ENCODE measurements at regions not wholly inside any gene's neighbourhood (a gene's known extent, or its start where the extent isn't known, plus 50 kb on each side); places are given as distances from the start of the nearest gene placed in this dataset.

- TF ChIP-seq ZNF598 (CRISPR knock-in tag; IDR thresholded peaks at IDR 0.05; ENCODE audit: borderline replicate concordance) (peak; percentile 83; the same call in 1 of the 2 replicates), ZNF629 (CRISPR knock-in tag; conservative IDR thresholded peaks at IDR 0.05) (peak; percentile 97), TRAFD1 (CRISPR knock-in tag; IDR thresholded peaks at IDR 0.05; ENCODE audit: borderline replicate concordance) (peak; percentile 82; the same call in 1 of the 2 replicates), ZBTB33 (CRISPR knock-in tag; IDR thresholded peaks at IDR 0.05) (0 out of 2 replicates have a peak, but pooled peaks have one; percentile 29), MAFK (conservative IDR thresholded peaks at IDR 0.05 in 1 of 2, IDR thresholded peaks at IDR 0.05 in 1 of 2; ENCODE audit: low read length in 2 of 2) (0 out of 4 replicates have a peak, but pooled peaks of 1 of the 2 experiments have one; percentile 1), BCL6 (CRISPR knock-in tag; IDR thresholded peaks at IDR 0.05) (no peak), ZMYM4 (CRISPR knock-in tag; IDR thresholded peaks at IDR 0.05) (peak; percentile 33; the same call in 1 of the 2 replicates), SMYD3 (CRISPR knock-in tag; IDR thresholded peaks at IDR 0.05) (no peak), ZNF224 (CRISPR knock-in tag; IDR thresholded peaks at IDR 0.05) (no peak), SMAD3 (CRISPR knock-in tag; IDR thresholded peaks at IDR 0.05) (0 out of 2 replicates have a peak, but pooled peaks have one; percentile 31), ZFP82 (CRISPR knock-in tag; IDR thresholded peaks at IDR 0.05; ENCODE audit: borderline replicate concordance) (no peak), ZBTB10 (CRISPR knock-in tag; IDR thresholded peaks at IDR 0.05; ENCODE audit: borderline replicate concordance) (no peak), ZNF513 (CRISPR knock-in tag; conservative IDR thresholded peaks at IDR 0.05) (no peak), ZNF12 (CRISPR knock-in tag; IDR thresholded peaks at IDR 0.05) (0 out of 2 replicates have a peak, but pooled peaks have one; percentile 25), FOXP1 (IDR thresholded peaks at IDR 0.05) (no peak), FOXP1 (CRISPR knock-in tag; IDR thresholded peaks at IDR 0.05) (peak; percentile 89), HMGXB3 (CRISPR knock-in tag; IDR thresholded peaks at IDR 0.05; ENCODE audit: borderline replicate concordance) (0 out of 2 replicates have a peak, but pooled peaks have one; percentile 50)
Observed at GRCh38 chr2:128594953-128595677, 276.4 kb upstream of the HS6ST1 start (continued).
